ENCODE measurements at regions not wholly inside any gene's neighbourhood (a gene's known extent, or its start where the extent isn't known, plus 50 kb on each side); places are given as distances from the start of the nearest gene placed in this dataset.

DNA sequence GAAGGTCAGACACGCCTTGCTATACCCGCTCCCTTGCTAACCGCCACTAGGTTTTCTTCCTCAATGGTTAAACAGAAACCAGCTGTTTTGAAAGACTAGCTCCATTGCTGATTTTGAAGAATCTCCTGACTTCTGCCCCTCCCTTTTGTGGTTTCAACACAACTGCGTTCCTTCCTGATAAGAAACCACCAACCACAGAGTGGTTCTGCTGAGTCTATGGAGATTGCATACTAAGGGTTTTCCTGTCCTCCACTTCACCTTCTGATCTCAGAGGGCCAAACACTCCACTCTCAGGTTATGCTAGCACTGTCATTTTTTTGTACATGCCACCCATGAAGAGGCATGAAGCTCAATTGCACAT lies 207.9 kb downstream of the MYLK4 start (continued):
- TF ChIP-seq STAT6 (CRISPR knock-in tag; IDR thresholded peaks at IDR 0.05; ENCODE audit: borderline replicate concordance) (no peak), ATF1 (CRISPR knock-in tag; IDR thresholded peaks at IDR 0.05) (0 out of 2 replicates have a peak, but pooled peaks have one; percentile 15), ZMYM4 (CRISPR knock-in tag; IDR thresholded peaks at IDR 0.05) (peak; percentile 53), HNRNPK (IDR thresholded peaks at IDR 0.05; ENCODE audit: low read depth, low read length, poor library complexity, severe bottlenecking) (no peak), ZNF264 (CRISPR knock-in tag; IDR thresholded peaks at IDR 0.05) (peak; percentile 28; the same call in 1 of the 2 replicates), FOSL2 (CRISPR knock-in tag; IDR thresholded peaks at IDR 0.05) (peak; percentile 34; the same call in 1 of the 2 replicates), FOXJ3 (CRISPR knock-in tag; IDR thresholded peaks at IDR 0.05; ENCODE audit: borderline replicate concordance) (0 out of 2 replicates have a peak, but pooled peaks have one; percentile 25), CEBPB (IDR thresholded peaks at IDR 0.05; ENCODE audit: borderline replicate concordance, low read depth, low read length) (peak; percentile 24; the same call in 1 of the 2 replicates), BCL6 (CRISPR knock-in tag; IDR thresholded peaks at IDR 0.05) (peak; percentile 70), ZFP1 (CRISPR knock-in tag; IDR thresholded peaks at IDR 0.05) (no peak), STAT5B (CRISPR knock-in tag; IDR thresholded peaks at IDR 0.05) (no peak), EED (CRISPR knock-in tag; IDR thresholded peaks at IDR 0.05) (no peak), SOX6 (IDR thresholded peaks at IDR 0.05) (no peak), SOX6 (CRISPR knock-in tag; IDR thresholded peaks at IDR 0.05) (0 out of 2 replicates have a peak, but pooled peaks have one; percentile 51), TFAP4 (IDR thresholded peaks at IDR 0.05; ENCODE audit: borderline replicate concordance, low read depth) (peak; percentile 74; the same call in 1 of the 2 replicates), YEATS4 (CRISPR knock-in tag; IDR thresholded peaks at IDR 0.05; ENCODE audit: borderline replicate concordance) (no peak), HMGXB4 (CRISPR knock-in tag; IDR thresholded peaks at IDR 0.05; ENCODE audit: borderline replicate concordance in 1 of 2, low read depth in 1 of 2) (no peak)
- TF ChIP-seq, protein P1, sequence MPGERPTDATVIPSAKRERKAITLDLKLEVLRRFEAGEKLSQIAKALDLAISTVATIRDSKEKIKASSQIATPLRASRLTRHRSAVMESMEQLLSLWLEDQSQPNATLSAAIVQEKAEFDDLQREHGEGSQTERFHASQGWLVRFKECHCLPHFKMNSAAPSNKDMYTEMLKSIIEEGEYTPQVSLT (CRISPR knock-in tag; IDR thresholded peaks at IDR 0.05; ENCODE audit: borderline replicate concordance, low read depth): no peak
- TF ChIP-seq, protein P2, sequence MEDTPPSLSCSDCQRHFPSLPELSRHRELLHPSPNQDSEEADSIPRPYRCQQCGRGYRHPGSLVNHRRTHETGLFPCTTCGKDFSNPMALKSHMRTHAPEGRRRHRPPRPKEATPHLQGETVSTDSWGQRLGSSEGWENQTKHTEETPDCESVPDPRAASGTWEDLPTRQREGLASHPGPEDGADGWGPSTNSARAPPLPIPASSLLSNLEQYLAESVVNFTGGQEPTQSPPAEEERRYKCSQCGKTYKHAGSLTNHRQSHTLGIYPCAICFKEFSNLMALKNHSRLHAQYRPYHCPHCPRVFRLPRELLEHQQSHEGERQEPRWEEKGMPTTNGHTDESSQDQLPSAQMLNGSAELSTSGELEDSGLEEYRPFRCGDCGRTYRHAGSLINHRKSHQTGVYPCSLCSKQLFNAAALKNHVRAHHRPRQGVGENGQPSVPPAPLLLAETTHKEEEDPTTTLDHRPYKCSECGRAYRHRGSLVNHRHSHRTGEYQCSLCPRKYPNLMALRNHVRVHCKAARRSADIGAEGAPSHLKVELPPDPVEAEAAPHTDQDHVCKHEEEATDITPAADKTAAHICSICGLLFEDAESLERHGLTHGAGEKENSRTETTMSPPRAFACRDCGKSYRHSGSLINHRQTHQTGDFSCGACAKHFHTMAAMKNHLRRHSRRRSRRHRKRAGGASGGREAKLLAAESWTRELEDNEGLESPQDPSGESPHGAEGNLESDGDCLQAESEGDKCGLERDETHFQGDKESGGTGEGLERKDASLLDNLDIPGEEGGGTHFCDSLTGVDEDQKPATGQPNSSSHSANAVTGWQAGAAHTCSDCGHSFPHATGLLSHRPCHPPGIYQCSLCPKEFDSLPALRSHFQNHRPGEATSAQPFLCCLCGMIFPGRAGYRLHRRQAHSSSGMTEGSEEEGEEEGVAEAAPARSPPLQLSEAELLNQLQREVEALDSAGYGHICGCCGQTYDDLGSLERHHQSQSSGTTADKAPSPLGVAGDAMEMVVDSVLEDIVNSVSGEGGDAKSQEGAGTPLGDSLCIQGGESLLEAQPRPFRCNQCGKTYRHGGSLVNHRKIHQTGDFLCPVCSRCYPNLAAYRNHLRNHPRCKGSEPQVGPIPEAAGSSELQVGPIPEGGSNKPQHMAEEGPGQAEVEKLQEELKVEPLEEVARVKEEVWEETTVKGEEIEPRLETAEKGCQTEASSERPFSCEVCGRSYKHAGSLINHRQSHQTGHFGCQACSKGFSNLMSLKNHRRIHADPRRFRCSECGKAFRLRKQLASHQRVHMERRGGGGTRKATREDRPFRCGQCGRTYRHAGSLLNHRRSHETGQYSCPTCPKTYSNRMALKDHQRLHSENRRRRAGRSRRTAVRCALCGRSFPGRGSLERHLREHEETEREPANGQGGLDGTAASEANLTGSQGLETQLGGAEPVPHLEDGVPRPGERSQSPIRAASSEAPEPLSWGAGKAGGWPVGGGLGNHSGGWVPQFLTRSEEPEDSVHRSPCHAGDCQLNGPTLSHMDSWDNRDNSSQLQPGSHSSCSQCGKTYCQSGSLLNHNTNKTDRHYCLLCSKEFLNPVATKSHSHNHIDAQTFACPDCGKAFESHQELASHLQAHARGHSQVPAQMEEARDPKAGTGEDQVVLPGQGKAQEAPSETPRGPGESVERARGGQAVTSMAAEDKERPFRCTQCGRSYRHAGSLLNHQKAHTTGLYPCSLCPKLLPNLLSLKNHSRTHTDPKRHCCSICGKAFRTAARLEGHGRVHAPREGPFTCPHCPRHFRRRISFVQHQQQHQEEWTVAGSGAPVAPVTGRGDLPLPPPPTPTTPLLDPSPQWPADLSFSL (CRISPR knock-in tag; IDR thresholded peaks at IDR 0.05): peak; percentile 39; the same call in 1 of the 2 replicates
